HEK293 (cell line): ENCODE measurements at regions not wholly inside any gene's neighbourhood (a gene's known extent, or its start where the extent isn't known, plus 50 kb on each side); places are given as distances from the start of the nearest gene placed in this dataset.

Experiments used
- CTCF ChIA-PET: fragments of 350-600 bp; formaldehyde crosslinking; extraction: SDS; loops from one replicate; lab custom pipeline; 2021; ENCODE audit warnings: antibody characterized with exemption; lab: Yijun Ruan, JAX
- POLR2A ChIA-PET: fragments of 300-600 bp; formaldehyde crosslinking; extraction: SDS; loops from one replicate; lab custom pipeline; 2020; ENCODE audit warnings: antibody characterized with exemption, inconsistent platforms; lab: Yijun Ruan, JAX
- H3K27ac ChIP-seq: fragments of 200-500 bp; sonication (Bioruptor generic); 2 replicates; pipeline ENCODE4 v1.5.1; 2014; ENCODE audit warnings: low read depth, low read length, control low read depth, inconsistent platforms; ENCODE audit errors: extremely low read depth
- H3K36me3 ChIP-seq, 2 experiments: fragments of 200-500 bp in 1 of 2; sonication (Bioruptor generic) in 1 of 2; 1 replicate in 1 of 2; 2 replicates in 1 of 2; pipeline ENCODE4 v1.5.1; 2014 to 2017; ENCODE audit warnings: inconsistent platforms in 2 of 2, low read length in 2 of 2; ENCODE audit not compliant: control insufficient read depth in 2 of 2, insufficient read depth in 1 of 2
- H3K4me1 ChIP-seq: fragments of 200-500 bp; sonication (Bioruptor generic); 2 replicates; pipeline ENCODE4 v1.5.1; 2014; ENCODE audit warnings: mild to moderate bottlenecking, low read length, inconsistent platforms; ENCODE audit not compliant: control insufficient read depth, insufficient read depth
- H3K4me3 ChIP-seq: 2 replicates; pipeline ENCODE4 v1.5.1; 2011; ENCODE audit warnings: low read depth, mild to moderate bottlenecking, control low read depth, low read length, moderate library complexity
- H3K9me3 ChIP-seq: fragments of 200-500 bp; sonication (Bioruptor generic); 2 replicates; pipeline ENCODE4 v1.5.1; 2014; ENCODE audit warnings: low read depth, low read length, inconsistent platforms; ENCODE audit not compliant: control insufficient read depth, insufficient read depth
- ZNF146 ChIP-seq: fragments of 450-650 bp; formaldehyde crosslinking; IDR thresholded peaks from 2 replicates; pipeline ENCODE4 v1.5.1; 2016; ENCODE audit warnings: missing biosample characterization, missing genetic modification characterization

DNA sequence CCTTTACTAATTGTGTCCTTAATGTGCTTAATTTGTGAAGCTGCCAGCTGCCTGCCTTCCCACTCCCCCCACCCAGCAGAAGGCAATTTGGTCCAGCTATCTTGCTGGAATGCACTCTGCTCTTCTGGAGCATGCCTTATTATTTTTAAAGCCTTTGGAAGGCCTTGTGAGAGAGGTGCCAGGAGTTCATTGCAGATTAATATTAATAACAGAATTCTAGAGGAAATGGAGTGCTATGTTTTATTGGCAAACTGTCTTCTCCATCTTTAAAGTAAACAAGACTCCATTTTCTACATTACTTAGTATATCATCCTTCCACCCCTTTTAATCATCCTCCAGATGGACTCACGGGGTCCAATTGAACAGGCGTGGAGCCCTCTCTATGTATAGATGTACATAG, 50.8 kb upstream of the ZNF32 start:
- TF ChIP-seq ZNF146 = no peak
- CTCF ChIA-PET = no interaction called here
- H3K4me3 ChIP-seq = no peak overlapping the region
- H3K36me3 ChIP-seq = no peaks in the 10 kb centered on the region
- H3K27ac ChIP-seq = no peak overlapping the region
- no peaks in the 10 kb centered on the region for H3K4me1 ChIP-seq
- POLR2A ChIA-PET = no interaction called here
- H3K9me3 ChIP-seq = no peaks in the 10 kb centered on the region
